HG02840 (cell line): ENCODE measurements at regions not wholly inside any gene's neighbourhood (a gene's known extent, or its start where the extent isn't known, plus 50 kb on each side); places are given as distances from the start of the nearest gene placed in this dataset.
"Not testable (repeated sequence)": the region's sequence is repeated elsewhere in the genome, so short reads cannot be mapped to it uniquely, and the experiment has no call there.

ENCODE experiments used
- ATAC-seq: cut with Tn5 transposase; IDR thresholded peaks from one replicate; pipeline ENCODE4 v1.9.1; 2021; ENCODE audit warnings: mild to moderate bottlenecking, moderate library complexity, moderate number of reproducible peaks; ENCODE audit not compliant: unreplicated experiment, low FRiP score

DNA sequence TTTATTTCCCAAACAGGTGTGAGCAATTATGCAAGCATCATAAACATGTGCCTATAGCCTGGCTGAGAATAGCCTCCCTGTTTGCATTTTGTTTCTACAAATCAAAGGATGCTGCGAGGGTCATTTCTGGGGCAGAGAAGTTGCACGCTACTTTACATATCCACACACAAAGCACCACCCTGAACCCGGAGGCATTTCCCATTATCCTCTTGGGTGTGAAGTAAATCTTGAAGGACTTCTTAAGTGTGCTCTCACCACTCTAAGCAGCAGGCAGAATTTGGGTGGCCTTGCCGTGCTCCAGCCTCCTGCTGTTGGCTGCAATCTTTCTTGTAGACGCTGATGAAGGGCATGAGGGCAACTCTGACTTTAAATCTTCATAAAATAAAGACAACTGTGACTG lies 124.0 kb upstream of the TLE4 start:
- no peak for ATAC-seq

GRCh38 chr9:79452265-79452664 lies 119.5 kb upstream of the TLE4 start:
- no peak for ATAC-seq

DNA sequence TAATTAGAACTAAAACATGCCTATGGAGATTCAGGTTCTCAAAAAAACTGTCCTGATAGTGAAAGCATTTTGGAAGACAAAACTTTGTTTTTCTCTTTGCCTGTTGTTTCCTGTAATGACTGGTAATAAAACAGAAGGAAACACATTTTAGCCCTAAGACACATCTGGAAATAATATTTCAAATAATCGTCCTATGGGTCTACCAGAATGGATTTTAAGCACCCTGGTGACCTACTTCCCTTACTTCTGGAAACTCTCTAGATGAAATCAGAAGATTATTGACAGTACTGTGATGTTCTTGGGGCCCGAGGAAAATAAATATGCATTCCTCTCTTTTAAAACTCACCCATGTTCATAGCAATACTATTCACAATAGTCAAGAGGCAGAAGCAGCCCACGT lies 110.1 kb upstream of the TLE4 start:
- ATAC-seq, result no peak

DNA sequence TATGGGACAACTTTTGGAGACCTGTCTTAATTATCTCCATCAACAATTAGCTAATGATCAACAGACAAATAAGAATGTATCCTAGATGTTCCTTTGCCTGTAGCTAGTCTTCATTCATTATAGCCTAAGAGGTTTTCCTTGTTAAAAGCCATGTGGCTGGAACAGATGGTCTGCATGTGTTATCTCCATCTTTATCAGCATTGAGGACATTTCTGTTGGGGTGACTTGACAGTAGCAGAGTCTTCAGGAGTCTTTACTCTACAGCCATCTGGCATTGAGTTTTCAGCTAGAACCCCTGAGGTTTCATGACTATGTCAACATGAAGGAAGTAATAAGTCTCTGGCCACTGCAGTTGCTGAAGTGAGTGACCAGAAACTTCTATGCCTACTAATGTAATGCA lies 106.6 kb upstream of the TLE4 start:
- no peak for ATAC-seq

DNA sequence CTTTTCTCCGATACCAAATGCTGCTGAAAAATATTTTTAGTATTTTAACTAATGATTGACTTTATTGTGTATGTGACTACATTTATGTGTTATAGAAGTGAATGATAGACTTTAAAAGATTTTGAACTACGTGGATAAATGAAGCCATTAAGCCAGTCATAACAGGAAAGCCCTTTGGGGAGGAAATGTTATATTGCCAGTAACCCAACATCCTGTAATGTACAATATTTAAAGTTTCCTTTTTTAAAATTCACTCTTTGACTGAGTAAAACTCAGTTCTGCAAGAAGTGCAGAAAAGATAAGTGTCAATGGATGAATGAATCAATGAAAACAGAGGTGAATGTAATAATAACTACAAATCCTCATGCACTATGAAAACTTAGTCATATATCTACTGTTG lies 102.6 kb upstream of the TLE4 start:
- ATAC-seq, result no peak

- ATAC-seq, result no peak
Measured at GRCh38 chr9:79470954-79471353, 100.8 kb upstream of the TLE4 start.

GRCh38 chr9:79471580-79472543 lies 99.9 kb upstream of the TLE4 start:
- ATAC-seq, result no peak

- ATAC-seq, result no peak
Measured at GRCh38 chr9:79473704-79474103, 98.1 kb upstream of the TLE4 start.

GRCh38 chr9:79477241-79477840 lies 94.4 kb upstream of the TLE4 start:
- ATAC-seq, result no peak

DNA sequence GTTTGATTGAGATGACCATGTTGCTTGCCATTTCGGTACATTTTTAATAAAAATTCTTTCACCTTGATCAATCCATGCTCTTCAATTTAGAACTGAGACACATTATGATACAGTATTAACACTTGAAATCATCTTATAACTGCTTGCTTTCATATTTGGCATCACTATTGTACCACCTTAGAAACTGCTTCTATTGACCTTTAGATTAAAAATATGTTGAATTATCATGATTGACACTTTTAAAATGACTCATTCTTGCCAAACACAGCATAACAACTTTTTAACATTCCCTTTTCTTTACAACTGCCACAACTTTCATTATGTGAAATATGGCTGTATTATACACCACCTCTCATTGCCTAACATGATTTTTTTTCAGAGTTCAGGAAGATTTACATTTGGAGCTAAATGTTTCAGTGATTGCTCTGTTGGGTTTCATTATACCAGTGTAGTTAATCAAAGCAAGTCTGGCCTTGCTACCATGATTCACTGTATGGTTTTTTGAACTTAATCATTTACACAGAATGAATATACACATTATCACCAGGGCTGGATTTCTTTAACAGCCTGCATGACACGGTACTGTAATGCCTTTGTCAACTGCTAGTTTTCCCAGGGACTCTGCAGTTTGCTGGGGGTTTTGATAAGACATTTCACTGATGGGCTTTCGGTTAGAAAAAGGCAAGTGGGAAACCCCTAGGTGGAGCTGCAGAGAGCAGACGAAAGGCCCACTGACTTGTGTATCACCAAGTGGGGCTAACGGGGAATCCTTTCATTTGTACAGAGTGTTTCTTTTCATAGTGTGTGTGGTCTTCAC lies 93.6 kb upstream of the TLE4 start:
- ATAC-seq, result no peak

DNA sequence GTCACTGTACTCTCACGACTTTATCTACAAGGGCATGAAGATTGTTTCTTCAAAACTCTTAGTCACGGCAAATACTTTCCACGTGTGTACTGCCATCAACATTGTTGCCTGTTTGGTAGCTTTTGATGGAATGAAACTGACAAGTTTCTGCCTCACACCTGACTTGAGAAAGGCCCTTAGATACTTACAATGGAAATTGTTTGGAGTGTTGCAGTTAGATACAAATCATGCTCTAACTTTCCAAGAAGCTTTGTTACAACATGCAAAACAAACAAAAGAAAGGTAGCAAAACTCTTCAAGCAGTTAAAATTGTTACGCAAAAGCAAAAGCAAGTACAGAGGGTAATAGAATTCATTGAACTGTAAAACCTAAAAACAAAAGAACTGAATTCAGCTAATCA lies 91.1 kb upstream of the TLE4 start:
- no peak for ATAC-seq

GRCh38 chr9:79481846-79482477 lies 89.8 kb upstream of the TLE4 start:
- ATAC-seq, result no peak

DNA sequence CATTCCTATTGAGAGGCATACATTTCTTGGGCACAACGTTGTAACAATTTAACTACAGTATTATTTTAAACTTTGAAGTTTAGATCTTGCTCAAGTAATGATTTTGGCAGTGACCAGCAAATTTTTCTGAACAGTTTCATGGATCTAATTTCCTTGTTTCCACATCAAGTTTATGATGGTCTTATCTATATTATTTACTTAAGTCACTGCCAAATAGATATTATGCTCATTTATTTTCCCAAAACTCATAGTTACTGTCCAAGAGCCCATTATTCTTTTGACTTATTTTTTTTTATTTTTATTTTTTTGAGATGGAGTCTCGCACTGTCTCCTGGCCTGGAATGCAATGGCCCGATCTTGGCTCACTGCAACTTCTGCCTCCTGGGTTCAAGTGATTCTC lies 86.5 kb upstream of the TLE4 start:
- no peak for ATAC-seq

- no peak for ATAC-seq
Measured at GRCh38 chr9:79489261-79490000, 82.3 kb upstream of the TLE4 start.

DNA sequence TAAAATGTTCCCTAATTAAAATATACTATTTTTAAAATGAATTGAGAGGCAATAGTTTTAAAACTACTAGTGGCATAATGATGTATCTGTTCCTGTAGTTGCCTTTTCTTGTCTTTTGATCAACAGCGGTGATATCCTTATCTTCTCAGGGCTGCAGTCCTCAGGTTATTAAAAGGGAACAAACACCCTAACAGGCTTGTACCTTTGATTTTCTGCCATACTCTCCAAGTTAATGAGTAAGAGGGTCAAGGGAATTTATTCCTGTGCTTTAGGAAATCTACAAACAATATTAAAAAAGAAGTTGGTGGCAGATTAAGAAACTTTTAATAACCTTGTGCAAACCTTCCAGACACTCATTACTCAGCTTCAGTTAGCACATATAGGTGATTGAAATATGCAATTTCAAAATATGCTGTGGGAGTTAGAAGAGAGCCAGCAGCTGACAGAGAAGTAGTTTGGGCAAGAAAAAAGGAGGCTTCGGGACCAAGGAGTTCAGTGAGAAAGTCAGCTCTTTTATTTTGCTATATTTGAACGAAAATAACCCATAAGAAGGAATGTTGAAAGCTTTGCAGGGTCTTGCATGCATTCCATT lies 81.0 kb upstream of the TLE4 start:
- no peak for ATAC-seq

GRCh38 chr9:79492092-79493009 lies 79.4 kb upstream of the TLE4 start:
- no peak for ATAC-seq

DNA sequence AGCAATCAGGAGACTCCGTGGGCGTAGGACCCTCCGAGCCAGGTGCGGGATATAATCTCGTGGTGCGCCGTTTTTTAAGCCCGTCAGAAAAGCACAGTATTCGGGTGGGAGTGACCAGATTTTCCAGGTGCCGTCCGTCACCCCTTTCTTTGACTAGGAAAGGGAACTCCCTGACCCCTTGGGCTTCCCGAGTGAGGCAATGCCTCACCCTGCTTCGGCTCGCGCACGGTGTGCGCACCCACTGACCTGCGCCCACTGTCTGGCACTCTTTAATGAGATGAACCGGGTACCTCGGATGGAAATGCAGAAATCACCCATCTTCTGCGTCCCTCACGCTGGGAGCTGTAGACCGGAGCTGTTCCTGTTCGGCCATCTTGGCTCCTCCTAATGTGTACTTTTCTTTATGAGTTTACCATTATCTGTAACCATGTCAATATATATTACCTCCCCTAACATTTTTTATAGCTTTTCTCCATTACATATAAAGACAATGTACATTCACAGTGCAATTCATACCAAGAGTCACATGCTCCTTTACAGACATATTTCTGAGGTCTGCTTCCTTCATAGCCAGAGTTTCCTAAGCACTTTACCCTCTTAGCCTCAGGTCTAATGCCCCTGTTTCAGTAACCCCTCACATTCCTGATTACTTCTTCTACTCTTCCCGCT lies 71.4 kb upstream of the TLE4 start:
- not testable (repeated sequence) for ATAC-seq

GRCh38 chr9:79501546-79501945 lies 70.2 kb upstream of the TLE4 start:
- no peak for ATAC-seq
